ENCODE measurements at regions not wholly inside any gene's neighbourhood (a gene's known extent, or its start where the extent isn't known, plus 50 kb on each side); places are given as distances from the start of the nearest gene placed in this dataset.

GRCh38 chr18:5643288-5643687, 99.5 kb upstream of the EPB41L3 start:
- TF ChIP-seq FOXM1 (IDR thresholded peaks at IDR 0.05; ENCODE audit: borderline replicate concordance) (no peak), ARNT (IDR thresholded peaks at IDR 0.05) (no peak), SUZ12 (IDR thresholded peaks at IDR 0.05) (no peak), ZNF384 (IDR thresholded peaks at IDR 0.05) (no peak)

All from HEK293T (cell line).